Type B pancreatic cell (in vitro differentiated cells): ENCODE measurements at regions not wholly inside any gene's neighbourhood (a gene's known extent, or its start where the extent isn't known, plus 50 kb on each side); places are given as distances from the start of the nearest gene placed in this dataset.

Source experiments
- DNase-seq: peaks from one replicate; pipeline ENCODE4 v3.0.0; 2021; ENCODE audit warnings: mixed read lengths; ENCODE audit not compliant: unreplicated experiment; ENCODE audit errors: extremely low spot score
- H3K27ac Mint-ChIP-seq: 2 replicates; pipeline ENCODE4 v1.8.0; 2021; ENCODE audit warnings: mild to moderate bottlenecking, mixed read lengths
- H3K27me3 Mint-ChIP-seq: 2 replicates; pipeline ENCODE4 v1.8.0; 2021; ENCODE audit warnings: mixed read lengths
- H3K36me3 Mint-ChIP-seq: 2 replicates; pipeline ENCODE4 v1.8.0; 2021; ENCODE audit warnings: mixed read lengths
- H3K4me1 Mint-ChIP-seq: one replicate; pipeline ENCODE4 v1.8.0; 2021; ENCODE audit warnings: mixed read lengths; ENCODE audit not compliant: unreplicated experiment
- H3K4me3 Mint-ChIP-seq: 2 replicates; pipeline ENCODE4 v1.8.0; 2021; ENCODE audit warnings: mild to moderate bottlenecking, mixed read lengths
- H3K9me3 Mint-ChIP-seq: 2 replicates; pipeline ENCODE4 v1.8.0; 2021; ENCODE audit warnings: mixed read lengths
- CTCF ChIP-seq: fragments of 200-600 bp; sonication (generic); conservative IDR thresholded peaks from 2 replicates; pipeline ENCODE4 v1.5.0; 2021; ENCODE audit warnings: antibody characterized with exemption, mild to moderate bottlenecking

- Mint-ChIP-seq H3K9me3 (peaks cover 12% of the 10 kb centered on the region), H3K36me3 (no peaks in the 10 kb centered on the region), H3K27ac (no peak overlapping the region), H3K4me3 (no peak overlapping the region), H3K4me1 (no peaks in the 10 kb centered on the region), H3K27me3 (peaks cover 20% of the 10 kb centered on the region)
- TF ChIP-seq CTCF, result no peak
- DNase-seq, result no peak
Measured at GRCh38 chr17:31663576-31663975, 195.5 kb downstream of the COPRS start.

GRCh38 chr17:31660684-31661083, 198.4 kb downstream of the COPRS start:
- H3K9me3 Mint-ChIP-seq, result peaks cover 12% of the 10 kb centered on the region
- no peaks in the 10 kb centered on the region for H3K4me1 Mint-ChIP-seq
- H3K36me3 Mint-ChIP-seq, result no peaks in the 10 kb centered on the region
- no peak for TF ChIP-seq CTCF
- DNase-seq, result no peak
- H3K4me3 Mint-ChIP-seq, result no peak overlapping the region
- H3K27me3 Mint-ChIP-seq, result peaks cover 4% of the 10 kb centered on the region
- H3K27ac Mint-ChIP-seq, result no peak overlapping the region

GRCh38 chr17:31657876-31658275, 201.2 kb downstream of the COPRS start:
- peaks cover 4% of the 10 kb centered on the region for H3K27me3 Mint-ChIP-seq
- peaks cover 5% of the 10 kb centered on the region for H3K9me3 Mint-ChIP-seq
- H3K4me3 Mint-ChIP-seq, result no peak overlapping the region
- no peak overlapping the region for H3K27ac Mint-ChIP-seq
- TF ChIP-seq CTCF, result no peak
- DNase-seq, result no peak
- peaks cover 10% of the 10 kb centered on the region for H3K4me1 Mint-ChIP-seq
- H3K36me3 Mint-ChIP-seq, result no peaks in the 10 kb centered on the region

GRCh38 chr17:31654936-31655335, 204.1 kb downstream of the COPRS start:
- H3K27ac Mint-ChIP-seq, result peak overlapping the region; percentile 56
- H3K4me1 Mint-ChIP-seq, result peaks cover 10% of the 10 kb centered on the region
- no peaks in the 10 kb centered on the region for H3K9me3 Mint-ChIP-seq
- no peak for DNase-seq
- H3K36me3 Mint-ChIP-seq, result no peaks in the 10 kb centered on the region
- peaks cover 4% of the 10 kb centered on the region for H3K27me3 Mint-ChIP-seq
- no peak overlapping the region for H3K4me3 Mint-ChIP-seq
- no peak for TF ChIP-seq CTCF

GRCh38 chr17:31653691-31654090, 205.4 kb downstream of the COPRS start:
- no peak for DNase-seq
- Mint-ChIP-seq H3K4me3 (no peak overlapping the region), H3K9me3 (no peaks in the 10 kb centered on the region), H3K27me3 (peaks cover 4% of the 10 kb centered on the region), H3K4me1 (peaks cover 10% of the 10 kb centered on the region), H3K27ac (no peak overlapping the region), H3K36me3 (no peaks in the 10 kb centered on the region)
- no peak for TF ChIP-seq CTCF
